SW480 (cell line): ENCODE measurements at regions not wholly inside any gene's neighbourhood (a gene's known extent, or its start where the extent isn't known, plus 50 kb on each side); places are given as distances from the start of the nearest gene placed in this dataset.
"Not testable (repeated sequence)": the region's sequence is repeated elsewhere in the genome, so short reads cannot be mapped to it uniquely, and the experiment has no call there.

Experiments
- DNase-seq: peaks from one replicate; pipeline ENCODE4 v3.0.0-alpha.2; 2016; ENCODE audit warnings: low spot score

DNA sequence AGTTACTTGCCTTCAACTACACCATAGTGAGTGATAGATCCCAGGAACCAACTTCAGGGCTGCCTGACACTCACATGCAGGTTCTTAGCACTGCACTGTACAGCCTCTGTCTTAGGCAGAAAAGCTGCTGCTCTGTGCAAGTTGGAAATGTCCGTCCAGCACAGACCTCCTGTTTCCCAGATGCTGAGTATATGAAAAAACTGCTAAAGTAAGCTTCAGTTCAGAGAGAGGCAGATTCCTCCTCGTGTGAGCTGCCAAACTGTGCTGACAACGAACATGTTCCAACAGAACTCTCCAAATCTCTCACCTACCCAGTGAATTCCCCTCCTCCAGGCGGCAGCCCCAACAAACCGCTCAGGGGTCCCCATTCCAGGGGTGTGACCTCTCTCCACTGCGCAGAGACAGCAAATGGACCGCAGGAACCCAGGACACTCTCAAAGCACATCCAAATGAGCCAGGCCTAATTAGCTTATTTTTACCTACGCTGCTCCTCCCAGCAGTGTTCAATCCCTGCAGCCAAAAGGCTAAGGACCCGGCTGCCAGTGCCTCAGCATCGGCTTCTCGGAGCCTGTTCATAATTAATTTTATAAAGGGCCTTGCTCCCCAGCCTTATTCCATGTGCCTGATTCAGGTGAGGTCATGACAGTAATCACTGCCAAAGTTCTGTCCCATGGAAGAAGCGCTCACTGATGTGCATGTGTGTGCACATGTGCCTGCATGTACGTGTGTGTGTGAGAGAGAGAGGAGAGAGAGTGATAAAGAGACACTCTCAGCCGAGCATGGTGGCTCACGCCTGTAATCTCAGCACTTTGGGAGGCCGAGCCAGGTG lies 159.5 kb upstream of the AUTS2 start:
- DNase-seq = no peak

DNA sequence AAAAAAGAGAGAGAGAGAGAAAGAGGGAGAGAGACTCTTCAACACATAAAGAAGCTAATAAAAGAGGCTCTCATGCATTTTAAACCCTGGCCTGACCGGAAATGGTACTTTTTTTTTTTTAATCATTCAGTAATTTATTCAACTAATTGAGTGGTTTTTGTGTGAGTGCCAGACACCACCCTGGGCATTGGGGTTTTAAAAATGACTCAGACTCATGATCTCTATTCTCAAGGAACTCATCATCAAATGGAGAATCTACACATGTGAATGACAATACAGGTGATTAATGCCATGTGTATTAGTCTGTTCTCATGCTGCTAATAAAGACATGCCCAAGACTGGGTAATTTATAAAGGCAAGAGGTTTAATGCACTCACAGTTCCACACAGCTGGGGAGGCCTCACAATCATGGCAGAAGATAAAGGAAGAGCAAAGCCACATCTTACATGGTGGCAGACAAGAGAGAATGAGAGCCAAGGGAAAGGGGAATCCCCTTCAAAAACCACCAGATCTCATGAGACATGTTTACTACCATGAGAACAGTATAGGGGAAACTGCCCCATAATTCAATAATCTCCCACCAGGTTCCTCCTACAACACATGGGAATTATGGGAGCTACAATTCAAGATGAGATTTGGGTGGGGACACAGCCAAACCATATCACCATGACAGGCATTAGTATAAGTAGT lies 158.5 kb upstream of the AUTS2 start:
- DNase-seq = no peak

DNA sequence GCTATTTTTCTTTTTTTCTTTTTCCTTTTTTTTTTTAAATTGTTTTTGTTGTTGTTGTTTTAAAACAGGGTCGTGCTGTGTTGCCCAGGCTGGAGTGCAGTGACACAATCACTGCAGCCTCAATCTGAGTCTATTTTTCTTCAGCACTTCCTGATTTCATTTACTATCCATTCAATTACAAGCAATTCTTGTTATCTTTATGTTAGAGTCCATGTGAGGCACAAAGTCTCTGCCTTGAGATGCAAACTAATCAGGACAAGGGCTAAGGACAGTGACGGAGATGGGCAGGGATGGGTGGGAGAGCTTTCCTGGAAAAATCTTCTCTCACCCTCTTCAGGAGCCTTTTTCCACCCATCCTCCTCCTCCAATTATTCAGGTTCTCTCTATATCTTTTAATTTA lies 157.3 kb upstream of the AUTS2 start:
- DNase-seq = no peak

DNA sequence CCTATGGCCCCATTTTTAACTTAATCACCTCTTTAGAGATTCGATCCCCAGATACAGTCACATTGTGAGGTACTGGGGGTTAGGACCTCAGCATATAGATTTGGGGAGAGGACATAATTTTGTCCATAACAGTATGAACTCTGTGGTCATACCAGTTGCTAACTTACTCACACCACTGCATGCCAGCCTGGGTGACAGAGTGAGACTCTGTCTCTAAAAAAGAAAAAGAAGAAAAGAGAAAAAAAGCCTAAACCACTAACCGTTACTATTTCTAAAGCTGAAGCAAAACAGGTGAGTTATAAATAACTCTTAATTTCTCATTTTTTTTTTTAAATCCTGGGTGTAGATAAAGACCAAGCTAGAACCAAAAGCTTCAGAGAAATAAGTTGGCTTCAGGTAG lies 155.1 kb upstream of the AUTS2 start:
- DNase-seq = no peak

DNA sequence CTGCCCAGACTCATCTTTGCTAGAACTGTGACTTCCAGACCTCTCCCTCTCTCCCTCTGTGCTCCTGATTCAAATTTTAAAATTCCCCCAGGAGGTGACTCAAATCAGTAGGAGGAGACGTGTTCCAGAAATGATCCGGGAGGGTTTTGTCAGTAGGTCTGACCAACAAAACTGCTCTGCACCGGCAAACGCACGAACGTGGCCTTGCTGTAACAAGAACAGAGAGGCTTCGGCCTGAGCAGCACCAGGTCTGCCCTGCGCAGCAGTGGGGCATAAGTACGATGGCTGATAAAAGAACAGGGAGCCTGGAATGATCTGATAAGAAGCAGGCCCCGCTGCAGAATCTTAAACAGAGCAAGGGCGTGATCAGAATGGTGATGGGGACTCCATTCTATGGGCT lies 152.7 kb upstream of the AUTS2 start:
- no peak for DNase-seq

- DNase-seq = not testable (repeated sequence)
Observed at GRCh38 chr7:69446213-69446612, 152.1 kb upstream of the AUTS2 start.

GRCh38 chr7:69448071-69448470 lies 150.2 kb upstream of the AUTS2 start:
- no peak for DNase-seq

- no peak for DNase-seq
Observed at GRCh38 chr7:69450456-69450855, 147.8 kb upstream of the AUTS2 start.

DNA sequence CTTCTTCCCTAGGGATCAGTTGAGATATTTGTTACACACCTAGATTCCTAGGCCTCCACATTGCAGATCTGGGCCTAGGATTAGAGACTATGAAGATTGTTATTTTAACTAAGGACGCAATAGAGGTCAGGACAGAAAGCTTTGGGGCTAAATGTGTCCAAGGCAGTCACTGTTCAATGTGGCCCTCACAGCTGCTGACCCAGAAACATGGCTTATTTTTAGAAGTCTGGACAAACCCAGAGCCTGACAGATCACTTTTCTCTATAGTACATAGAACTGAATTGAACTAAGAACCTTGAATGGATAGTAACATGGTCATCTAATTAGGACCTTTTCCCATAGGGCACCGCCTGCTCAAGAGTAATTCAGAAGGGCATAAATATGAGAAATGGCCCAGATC lies 146.6 kb upstream of the AUTS2 start:
- DNase-seq = no peak

GRCh38 chr7:69452797-69453196 lies 145.5 kb upstream of the AUTS2 start:
- DNase-seq = no peak

GRCh38 chr7:69457595-69458504 lies 140.4 kb upstream of the AUTS2 start:
- no peak for DNase-seq

GRCh38 chr7:69464035-69464434 lies 134.2 kb upstream of the AUTS2 start:
- DNase-seq = no peak

- no peak for DNase-seq
Observed at GRCh38 chr7:69465262-69465661, 133.0 kb upstream of the AUTS2 start.

GRCh38 chr7:69467826-69468225 lies 130.4 kb upstream of the AUTS2 start:
- no peak for DNase-seq

DNA sequence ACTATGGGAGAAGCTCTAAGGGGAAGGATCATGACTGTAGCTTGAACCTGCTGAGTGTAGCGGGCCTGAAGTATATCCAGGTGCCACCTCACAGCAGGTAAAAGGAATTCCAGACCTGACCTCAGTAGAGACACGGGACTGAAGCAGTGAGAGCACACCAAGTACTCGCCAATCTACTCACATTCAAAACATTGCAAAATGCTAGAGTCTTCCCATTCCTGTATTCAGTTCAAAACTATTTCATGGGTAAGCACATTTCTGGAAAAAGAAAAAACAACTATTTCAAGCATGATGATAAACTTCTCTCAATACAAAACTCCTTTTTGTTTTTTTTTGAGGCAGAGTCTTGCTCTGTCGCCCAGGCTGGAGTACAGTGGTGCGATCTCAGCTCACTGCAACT lies 121.9 kb upstream of the AUTS2 start:
- DNase-seq = no peak

- no peak for DNase-seq
Observed at GRCh38 chr7:69482676-69483075, 115.6 kb upstream of the AUTS2 start.

GRCh38 chr7:69489533-69489932 lies 108.7 kb upstream of the AUTS2 start:
- DNase-seq = no peak

DNA sequence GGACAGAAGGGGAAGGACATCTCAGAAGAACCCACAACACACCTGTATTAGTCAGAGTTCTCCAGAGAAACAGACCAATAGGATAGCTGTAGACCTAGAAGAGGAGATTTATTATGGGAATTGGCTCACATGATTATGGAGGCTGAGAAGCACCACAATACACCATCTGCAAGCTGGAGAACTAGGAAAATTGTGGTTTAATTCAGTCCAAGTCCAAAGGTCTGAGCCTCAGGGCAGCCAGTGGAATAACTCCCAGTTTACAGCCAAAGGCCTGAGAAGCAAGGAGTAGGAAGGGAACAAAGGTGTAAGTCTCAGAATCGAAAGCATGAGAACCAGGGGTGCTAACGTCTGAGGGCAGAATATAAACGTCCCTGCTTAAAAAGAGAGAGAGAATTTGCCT lies 99.6 kb upstream of the AUTS2 start:
- no peak for DNase-seq

DNA sequence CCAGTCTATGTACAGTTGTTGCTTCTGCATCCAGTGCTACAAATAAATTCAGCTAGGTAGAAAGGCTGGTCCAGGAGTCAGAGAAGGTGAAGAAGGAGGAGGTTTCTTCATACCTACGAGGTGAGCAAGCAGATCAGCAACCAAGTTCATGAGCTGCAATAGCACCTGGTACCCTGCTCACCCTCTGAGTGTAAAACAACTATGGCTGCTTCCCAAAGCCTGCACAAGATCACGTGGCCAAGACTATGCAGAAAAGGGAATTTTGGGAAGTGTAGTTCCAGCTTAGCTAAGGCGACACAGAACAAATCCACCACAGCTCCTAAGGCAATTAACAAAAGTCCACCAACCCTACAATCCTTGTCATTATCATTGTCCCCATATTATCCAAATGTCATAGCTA lies 95.9 kb upstream of the AUTS2 start:
- no peak for DNase-seq

DNA sequence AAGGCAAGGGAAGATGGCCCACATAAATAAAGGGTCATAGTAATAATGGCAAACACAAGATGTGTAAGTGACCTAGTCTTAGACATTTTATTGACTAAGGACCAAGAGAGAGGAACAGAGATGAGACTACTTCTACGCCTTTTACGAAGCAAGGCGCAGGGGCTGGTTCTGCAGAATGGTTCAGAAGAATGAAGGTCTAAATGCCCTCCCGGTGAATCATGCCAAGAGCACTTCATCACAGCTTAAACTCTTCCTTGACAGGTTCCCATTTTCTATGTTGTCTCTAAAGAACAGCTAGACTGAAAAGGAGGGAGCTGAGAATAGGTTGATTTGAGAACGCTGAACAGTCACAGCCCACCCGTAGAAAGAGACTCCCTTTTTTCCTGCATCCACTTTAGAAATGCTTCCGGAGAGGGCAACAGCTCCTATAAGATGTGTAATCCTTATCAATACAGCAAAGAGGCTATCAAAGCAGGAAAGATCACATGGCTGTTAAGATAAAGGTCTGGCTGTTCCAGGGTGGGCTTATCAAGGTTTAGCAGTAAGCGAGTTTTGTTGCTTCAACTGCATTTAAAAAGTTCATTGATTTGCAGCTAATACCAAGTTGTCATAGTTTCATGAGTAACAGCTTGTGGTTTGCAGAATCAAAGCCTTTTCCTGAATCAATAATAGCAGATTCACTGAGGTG lies 93.4 kb upstream of the AUTS2 start:
- no peak for DNase-seq

DNA sequence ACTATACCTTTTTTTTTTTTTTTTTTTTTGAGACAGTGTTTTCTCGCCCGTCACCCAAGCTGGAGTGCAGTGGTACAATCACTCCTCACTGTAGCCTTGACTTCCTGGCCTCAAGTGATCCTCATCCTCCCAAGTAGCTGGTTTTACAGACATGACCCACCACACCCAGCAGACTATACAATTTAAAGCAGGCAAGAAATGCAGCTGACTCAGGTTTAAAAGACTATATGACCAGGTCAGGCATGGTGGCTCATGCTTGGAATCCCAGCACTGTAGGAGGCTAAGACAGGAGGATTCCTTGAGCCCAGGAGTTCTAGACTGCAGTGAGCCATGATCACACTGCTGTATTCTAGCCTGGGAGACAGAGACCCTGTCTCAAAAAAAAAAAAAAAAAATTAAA lies 89.5 kb upstream of the AUTS2 start:
- DNase-seq = no peak

- DNase-seq = no peak
Observed at GRCh38 chr7:69510114-69510513, 88.2 kb upstream of the AUTS2 start.
